OCI-LY7 (cell line): ENCODE measurements at regions not wholly inside any gene's neighbourhood (a gene's known extent, or its start where the extent isn't known, plus 50 kb on each side); places are given as distances from the start of the nearest gene placed in this dataset.

ENCODE experiments used
- BruUV-seq: library from RNA; stranded (reverse); fragments of 400-500 nt; replicated peaks from 2 replicates; lab custom pipeline; 2021; lab: Mats Ljungman, UMichigan
- CTCF ChIA-PET: fragments of 300-600 bp; sonication (Branson Sonifier 250); formaldehyde crosslinking; loops from one replicate; lab custom pipeline; 2022; ENCODE audit warnings: antibody characterized with exemption; ENCODE audit not compliant: unreplicated experiment; lab: Charles Lee
- POLR2A ChIA-PET: fragments of 300-600 bp; sonication (Branson Sonifier 250); formaldehyde crosslinking; loops from one replicate; lab custom pipeline; 2022; ENCODE audit warnings: antibody characterized with exemption; lab: Charles Lee
- DNase-seq: peaks from one replicate; pipeline ENCODE4 v3.0.0-alpha.2; 2015; ENCODE audit warnings: low spot score
- H2AFZ ChIP-seq: fragments of 200-600 bp; sonication (generic), shearing (Covaris generic); 2 replicates; pipeline ENCODE4 v1.6.1; 2014; ENCODE audit warnings: mild to moderate bottlenecking, antibody characterized with exemption, low read length, moderate library complexity
- H3K27ac ChIP-seq: fragments of 200-600 bp; sonication (generic); 2 replicates; pipeline ENCODE4 v1.5.1; 2014; ENCODE audit warnings: mixed run types, low read depth, mild to moderate bottlenecking, moderate library complexity, low read length, inconsistent platforms; ENCODE audit not compliant: poor library complexity, severe bottlenecking
- H3K36me3 ChIP-seq: fragments of 200-600 bp; sonication (generic); 2 replicates; pipeline ENCODE4 v1.6.1; 2014; ENCODE audit warnings: mild to moderate bottlenecking, antibody characterized with exemption, low read length, moderate library complexity, mixed read lengths; ENCODE audit not compliant: insufficient read depth
- H3K4me1 ChIP-seq: fragments of 200-600 bp; sonication (generic); 2 replicates; pipeline ENCODE4 v1.5.1; 2014; ENCODE audit warnings: mild to moderate bottlenecking, low read length; ENCODE audit not compliant: insufficient read depth, poor library complexity, severe bottlenecking
- H3K4me2 ChIP-seq: fragments of 200-600 bp; sonication (generic); 2 replicates; pipeline ENCODE4 v1.6.1; 2014; ENCODE audit warnings: mild to moderate bottlenecking, low read length
- H3K4me3 ChIP-seq: fragments of 200-600 bp; sonication (generic); 2 replicates; pipeline ENCODE4 v1.5.1; 2014; ENCODE audit warnings: mild to moderate bottlenecking, low read depth, low read length; ENCODE audit not compliant: poor library complexity, severe bottlenecking
- H3K79me2 ChIP-seq: fragments of 200-600 bp; sonication (generic); 2 replicates; pipeline ENCODE4 v1.6.1; 2016; ENCODE audit warnings: low read depth, mild to moderate bottlenecking, low read length, moderate library complexity, mixed read lengths; ENCODE audit not compliant: insufficient read depth
- H3K9me2 ChIP-seq: fragments of 200-600 bp; sonication (generic); 2 replicates; pipeline ENCODE4 v1.6.1; 2016; ENCODE audit warnings: mild to moderate bottlenecking, low read length, mixed read lengths; ENCODE audit not compliant: insufficient read depth
- H3K9me3 ChIP-seq: fragments of 200-600 bp; sonication (generic); 2 replicates; pipeline ENCODE4 v1.6.1; 2014; ENCODE audit warnings: mild to moderate bottlenecking, mixed run types, low read length, mixed read lengths
- H4K20me1 ChIP-seq: fragments of 200-600 bp; sonication (generic); 2 replicates; pipeline ENCODE4 v1.6.1; 2014; ENCODE audit warnings: mild to moderate bottlenecking, antibody characterized with exemption, low read length, moderate library complexity, mixed read lengths; ENCODE audit not compliant: insufficient read depth
- CTCF ChIP-seq: fragments of 200-600 bp; sonication (generic); conservative IDR thresholded peaks from 2 replicates; pipeline ENCODE4 v1.5.1; 2014; ENCODE audit warnings: mild to moderate bottlenecking, antibody characterized with exemption, low read length, moderate library complexity, mixed read lengths
- EZH2phosphoT487 ChIP-seq: fragments of 200-600 bp; sonication (generic); IDR thresholded peaks from 2 replicates; pipeline ENCODE4 v1.6.1; 2018; ENCODE audit warnings: low read depth, borderline replicate concordance, mild to moderate bottlenecking, mixed run types, antibody characterized with exemption, low read length, moderate library complexity, mixed read lengths
- intact Hi-C: fragments of 100-400 bp; cut with micrococcal nuclease; formaldehyde crosslinking; loops from one replicate; pipeline ENCODE4 v1.10.0; 2022; ENCODE audit not compliant: unreplicated experiment

GRCh38 chr13:97639236-97639635, 205.3 kb downstream of the RAP2A start:
- no peaks in the 10 kb centered on the region for H3K9me3 ChIP-seq
- POLR2A ChIA-PET: no interaction called here
- no peak overlapping the region for H3K27ac ChIP-seq
- H3K79me2 ChIP-seq: no peaks in the 10 kb centered on the region
- intact Hi-C loops: no loop called here
- CTCF ChIA-PET: no interaction called here
- no peak for DNase-seq
- no peaks in the 10 kb centered on the region for H3K36me3 ChIP-seq
- no peak overlapping the region for H3K4me3 ChIP-seq
- no peaks in the 10 kb centered on the region for H4K20me1 ChIP-seq
- TF ChIP-seq CTCF: no peak
- no peak for TF ChIP-seq EZH2phosphoT487
- BruUV-seq: no TSS peak
- H3K4me1 ChIP-seq: no peaks in the 10 kb centered on the region
- no peak overlapping the region for H3K4me2 ChIP-seq
- H2AFZ ChIP-seq: no peak overlapping the region
- no peaks in the 10 kb centered on the region for H3K9me2 ChIP-seq

GRCh38 chr13:97640268-97640667, 206.3 kb downstream of the RAP2A start:
- BruUV-seq: no TSS peak

More at GRCh38 chr13:97640268-97640667, 206.3 kb downstream of the RAP2A start:
- Histone ChIP-seq H3K4me2 (no peak overlapping the region), H3K4me1 (no peaks in the 10 kb centered on the region), H3K27ac (no peak overlapping the region), H4K20me1 (no peaks in the 10 kb centered on the region), H3K79me2 (no peaks in the 10 kb centered on the region), H3K9me3 (no peaks in the 10 kb centered on the region), H3K36me3 (no peaks in the 10 kb centered on the region), H3K9me2 (no peaks in the 10 kb centered on the region), H3K4me3 (no peak overlapping the region), H2AFZ (no peak overlapping the region)
- DNase-seq: no peak
- intact Hi-C loops: no loop called here
- ChIA-PET CTCF (no interaction called here), POLR2A (no interaction called here)
- no peak for TF ChIP-seq CTCF
